Panc1 (cell line): ENCODE measurements at regions not wholly inside any gene's neighbourhood (a gene's known extent, or its start where the extent isn't known, plus 50 kb on each side); places are given as distances from the start of the nearest gene placed in this dataset.

Experiments used
- ATAC-seq: fragments of 200-7000 bp; cut with Tn5 transposase; 2 replicates; pipeline ENCODE4 v1.9.1; 2020; ENCODE audit warnings: mild to moderate bottlenecking, moderate library complexity
- BruUV-seq: library from RNA; stranded (reverse); fragments of 400-500 nt; replicated peaks from 2 replicates; lab custom pipeline; 2021; lab: Mats Ljungman, UMichigan
- CTCF ChIA-PET: fragments of 300-600 bp; sonication (Branson Sonifier 250); formaldehyde crosslinking; loops from one replicate; lab custom pipeline; 2022; ENCODE audit warnings: antibody characterized with exemption; lab: Charles Lee
- POLR2A ChIA-PET: fragments of 300-600 bp; sonication (Branson Sonifier 250); formaldehyde crosslinking; loops from one replicate; lab custom pipeline; 2022; ENCODE audit warnings: antibody characterized with exemption; lab: Charles Lee
- DNase-seq: peaks from one replicate; pipeline ENCODE4 v3.0.0-alpha.2; 2010; ENCODE audit warnings: low read depth, low spot score
- H3K27ac ChIP-seq: 2 replicates; pipeline ENCODE4 v1.5.1; 2011; ENCODE audit warnings: mild to moderate bottlenecking, low read length, inconsistent platforms
- H3K27me3 ChIP-seq: fragments of 200-500 bp; sonication (Bioruptor generic); 2 replicates; pipeline ENCODE4 v1.6.0; 2014; ENCODE audit warnings: low read length, inconsistent platforms; ENCODE audit not compliant: control insufficient read depth, insufficient read depth
- H3K36me3 ChIP-seq: fragments of 200-500 bp; sonication (Bioruptor generic); 2 replicates; pipeline ENCODE4 v1.5.1; 2014; ENCODE audit warnings: inconsistent platforms, mild to moderate bottlenecking, low read length, moderate library complexity; ENCODE audit not compliant: control insufficient read depth, insufficient read depth
- H3K4me1 ChIP-seq: 2 replicates; pipeline ENCODE4 v1.5.1; 2011; ENCODE audit warnings: inconsistent platforms, mild to moderate bottlenecking, low read length, moderate library complexity; ENCODE audit not compliant: control insufficient read depth, insufficient read depth
- H3K4me3 ChIP-seq, 2 experiments: 2 replicates each; pipeline ENCODE4 v1.5.1; 2011 to 2012; ENCODE audit warnings: low read depth in 2 of 2, low read length in 2 of 2, mild to moderate bottlenecking in 2 of 2, inconsistent platforms in 1 of 2, moderate library complexity in 1 of 2
- H3K9me3 ChIP-seq: fragments of 200-500 bp; sonication (Bioruptor generic); 2 replicates; pipeline ENCODE4 v1.5.1; 2014; ENCODE audit warnings: low read depth, mild to moderate bottlenecking, inconsistent platforms, low read length, moderate library complexity; ENCODE audit not compliant: control insufficient read depth, insufficient read depth
- CTCF ChIP-seq: fragments of 450-650 bp; IDR thresholded peaks from 2 replicates; pipeline ENCODE4 v1.5.1; 2017; ENCODE audit warnings: mild to moderate bottlenecking
- POLR2AphosphoS5 ChIP-seq: IDR thresholded peaks from 2 replicates; pipeline ENCODE4 v1.6.1; 2012; ENCODE audit warnings: mild to moderate bottlenecking, low read depth, low read length, moderate library complexity
- REST ChIP-seq, 2 experiments: IDR thresholded peaks; 2 replicates each; pipeline ENCODE4 v1.6.1; 2011 to 2012; ENCODE audit warnings: low read depth in 2 of 2, control low read depth in 1 of 2, low read length in 1 of 2, mild to moderate bottlenecking in 1 of 2, moderate library complexity in 1 of 2; ENCODE audit not compliant: insufficient read depth in 1 of 2
- SIN3A ChIP-seq: IDR thresholded peaks from 2 replicates; pipeline ENCODE4 v1.6.1; 2012; ENCODE audit warnings: low read depth, mild to moderate bottlenecking, low read length, moderate library complexity, borderline replicate concordance; ENCODE audit not compliant: insufficient read depth
- TCF7L2 ChIP-seq: IDR thresholded peaks from 2 replicates; pipeline ENCODE4 v1.6.1; 2011; ENCODE audit warnings: mild to moderate bottlenecking, low read depth, low read length, inconsistent platforms
- in situ Hi-C: cut with HindIII; loops from 2 replicates; pipeline ENCODE4 v1.10.0; 2016; ENCODE audit warnings: low sequenced_read_pairs, low pct_unique_long_range_greater_than_20kb
- intact Hi-C: fragments of 100-400 bp; cut with micrococcal nuclease; formaldehyde crosslinking; loops from one replicate; pipeline ENCODE4 v1.10.0; 2022; ENCODE audit not compliant: unreplicated experiment

DNA sequence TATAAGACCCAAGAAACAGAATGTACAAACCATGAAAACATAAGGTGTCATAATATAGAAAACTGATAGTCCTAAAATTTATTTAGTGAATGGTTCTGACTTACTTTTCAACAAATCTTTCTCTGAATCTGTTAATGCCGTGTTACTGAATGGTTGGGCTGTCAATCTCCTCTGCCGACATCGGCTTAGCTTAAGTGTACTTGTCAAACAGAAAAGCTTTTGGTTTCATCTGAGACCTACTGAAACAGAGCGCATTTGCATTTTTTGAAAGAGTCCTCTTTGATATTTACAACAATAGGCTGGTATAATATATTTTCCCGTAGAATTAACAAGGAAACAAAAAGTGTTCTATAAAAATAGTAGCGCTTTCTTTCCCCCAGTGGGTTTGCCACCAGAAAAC, 120.9 kb upstream of the ZNF804B start:
- no peaks in the 10 kb centered on the region for H3K9me3 ChIP-seq
- in situ Hi-C loops (no loop called here), intact Hi-C loops (no loop called here)
- ATAC-seq, result no peak
- ChIA-PET POLR2A (no interaction called here), CTCF (no interaction called here)
- no peak overlapping the region for H3K27ac ChIP-seq
- no TSS peak for BruUV-seq
- no peaks in the 10 kb centered on the region; the same call in 1 of the 2 replicates for H3K36me3 ChIP-seq
- no peaks in the 10 kb centered on the region for H3K27me3 ChIP-seq
- no peak overlapping the region for H3K4me3 ChIP-seq
- DNase-seq, result no peak
- no peak for TF ChIP-seq SIN3A
- no peak for TF ChIP-seq POLR2AphosphoS5
- TF ChIP-seq TCF7L2, result no peak
- TF ChIP-seq CTCF, result no peak
- TF ChIP-seq REST (IDR thresholded peaks at IDR 0.05; ENCODE audit: insufficient read depth in 1 of 2, low read depth in 2 of 2, low read length in 1 of 2), result no peak
- no peaks in the 10 kb centered on the region for H3K4me1 ChIP-seq

- Histone ChIP-seq H3K4me3 (no peak overlapping the region), H3K4me1 (no peaks in the 10 kb centered on the region), H3K36me3 (no peaks in the 10 kb centered on the region; the same call in 1 of the 2 replicates), H3K27me3 (no peaks in the 10 kb centered on the region), H3K27ac (no peak overlapping the region), H3K9me3 (no peaks in the 10 kb centered on the region)
- in situ Hi-C loops, result no loop called here
- DNase-seq, result no peak
- no TSS peak for BruUV-seq
- TF ChIP-seq TCF7L2, result no peak
- TF ChIP-seq SIN3A, result no peak
- TF ChIP-seq POLR2AphosphoS5, result no peak
- no peak for TF ChIP-seq REST (IDR thresholded peaks at IDR 0.05; ENCODE audit: insufficient read depth in 1 of 2, low read depth in 2 of 2, low read length in 1 of 2)
- no peak for TF ChIP-seq CTCF
- ChIA-PET POLR2A (no interaction called here), CTCF (no interaction called here)
- no peak for ATAC-seq
- intact Hi-C loops, result no loop called here
These were observed 121.7 kb upstream of the ZNF804B start for GRCh38 chr7:88637795-88638194.
